ENCODE measurements at regions not wholly inside any gene's neighbourhood (a gene's known extent, or its start where the extent isn't known, plus 50 kb on each side); places are given as distances from the start of the nearest gene placed in this dataset.

DNA sequence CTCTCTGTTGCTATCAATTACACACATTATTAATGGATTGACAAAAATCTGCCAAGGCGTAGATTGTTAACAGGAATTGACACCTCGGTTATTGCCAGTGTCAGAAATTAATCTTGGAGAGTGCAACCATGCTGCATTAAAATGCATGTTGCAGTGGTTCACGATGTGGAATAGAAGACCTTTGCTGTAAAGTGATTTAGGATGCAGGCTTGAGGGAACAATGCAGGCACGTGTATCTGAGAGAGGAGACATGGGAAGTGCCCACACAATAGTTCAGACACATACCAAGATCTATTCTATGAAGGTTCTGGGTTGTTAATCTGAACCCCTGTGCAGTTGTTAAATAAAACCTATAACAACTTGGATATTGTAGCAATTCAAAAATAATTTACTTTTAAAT is 1032.8 kb upstream of the CDH8 start:
- no peak overlapping the region for H3K4me3 ChIP-seq
- TF ChIP-seq POLR2A (IDR thresholded peaks at IDR 0.05) = no peak
- TF ChIP-seq, protein P1, sequence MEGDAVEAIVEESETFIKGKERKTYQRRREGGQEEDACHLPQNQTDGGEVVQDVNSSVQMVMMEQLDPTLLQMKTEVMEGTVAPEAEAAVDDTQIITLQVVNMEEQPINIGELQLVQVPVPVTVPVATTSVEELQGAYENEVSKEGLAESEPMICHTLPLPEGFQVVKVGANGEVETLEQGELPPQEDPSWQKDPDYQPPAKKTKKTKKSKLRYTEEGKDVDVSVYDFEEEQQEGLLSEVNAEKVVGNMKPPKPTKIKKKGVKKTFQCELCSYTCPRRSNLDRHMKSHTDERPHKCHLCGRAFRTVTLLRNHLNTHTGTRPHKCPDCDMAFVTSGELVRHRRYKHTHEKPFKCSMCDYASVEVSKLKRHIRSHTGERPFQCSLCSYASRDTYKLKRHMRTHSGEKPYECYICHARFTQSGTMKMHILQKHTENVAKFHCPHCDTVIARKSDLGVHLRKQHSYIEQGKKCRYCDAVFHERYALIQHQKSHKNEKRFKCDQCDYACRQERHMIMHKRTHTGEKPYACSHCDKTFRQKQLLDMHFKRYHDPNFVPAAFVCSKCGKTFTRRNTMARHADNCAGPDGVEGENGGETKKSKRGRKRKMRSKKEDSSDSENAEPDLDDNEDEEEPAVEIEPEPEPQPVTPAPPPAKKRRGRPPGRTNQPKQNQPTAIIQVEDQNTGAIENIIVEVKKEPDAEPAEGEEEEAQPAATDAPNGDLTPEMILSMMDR (IDR thresholded peaks at IDR 0.05) = no peak
- no peak overlapping the region for H3K27ac ChIP-seq
- 55 to 64% (median 60%) methylated on average over 4 of the region's 4 CpGs for WGBS, 4 donors
- no peak for ATAC-seq
- intact Hi-C loops (cut with DNase I) = no loop called here
- no peak for DNase-seq
- no peaks in the 10 kb centered on the region for H3K27me3 ChIP-seq
- H3K4me1 ChIP-seq = no peaks in the 10 kb centered on the region
- no peaks in the 10 kb centered on the region for H3K36me3 ChIP-seq
- peaks cover 0 to 4% (median 0%) of the 10 kb centered on the region in 12 donors for H3K9me3 ChIP-seq

GRCh38 chr16:63067141-63067540 is 1030.9 kb upstream of the CDH8 start:
- Histone ChIP-seq H3K27me3 (no peaks in the 10 kb centered on the region), H3K9me3 (peaks cover 0 to under 1% (median 0%) of the 10 kb centered on the region in 12 donors), H3K4me3 (no peak overlapping the region), H3K36me3 (no peaks in the 10 kb centered on the region), H3K4me1 (no peaks in the 10 kb centered on the region), H3K27ac (no peak overlapping the region)
- ATAC-seq (no peak), DNase-seq (no peak)
- no peak for TF ChIP-seq POLR2A (IDR thresholded peaks at IDR 0.05)
- TF ChIP-seq, protein P1 (IDR thresholded peaks at IDR 0.05) = no peak
- intact Hi-C loops (cut with DNase I) = no loop called here

- no peak overlapping the region for H3K4me3 ChIP-seq
- no peaks in the 10 kb centered on the region for H3K9me3 ChIP-seq
- no peaks in the 10 kb centered on the region for H3K27me3 ChIP-seq
- H3K36me3 ChIP-seq = no peaks in the 10 kb centered on the region
- H3K4me1 ChIP-seq = no peaks in the 10 kb centered on the region
- no peak for DNase-seq
- no peak for TF ChIP-seq POLR2A (IDR thresholded peaks at IDR 0.05)
- TF ChIP-seq, protein P1 (IDR thresholded peaks at IDR 0.05) = no peak
- intact Hi-C loops (cut with DNase I) = no loop called here
- WGBS, 4 donors = 52 to 76% (median 72%) methylated on average over 3 of the region's 3 CpGs
- no peak overlapping the region for H3K27ac ChIP-seq
- ATAC-seq = no peak
Observed at GRCh38 chr16:63066552-63066951, 1030.3 kb upstream of the CDH8 start.

GRCh38 chr16:63061319-63061718 is 1025.1 kb upstream of the CDH8 start:
- WGBS, 4 donors = 81 to 91% (median 90%) methylated on average over 7 to 10 of the region's 10 CpGs
- intact Hi-C loops (cut with DNase I) = no loop called here
- ATAC-seq = no peak

More at GRCh38 chr16:63061319-63061718, 1025.1 kb upstream of the CDH8 start:
- Histone ChIP-seq H3K27me3 (no peaks in the 10 kb centered on the region), H3K4me1 (no peaks in the 10 kb centered on the region), H3K27ac (no peak overlapping the region), H3K9me3 (no peaks in the 10 kb centered on the region), H3K4me3 (no peak overlapping the region), H3K36me3 (no peaks in the 10 kb centered on the region)
- TF ChIP-seq, protein P1 (IDR thresholded peaks at IDR 0.05) = no peak
- TF ChIP-seq POLR2A (IDR thresholded peaks at IDR 0.05) = no peak
- no peak for DNase-seq
